ENCODE measurements at regions not wholly inside any gene's neighbourhood (a gene's known extent, or its start where the extent isn't known, plus 50 kb on each side); places are given as distances from the start of the nearest gene placed in this dataset.

GRCh38 chr13:103284466-103284865 is 218.2 kb upstream of the SLC10A2 start:
- TF ChIP-seq CTCF (IDR thresholded peaks at IDR 0.05; ENCODE audit: low read depth, low read length): no peak
- DNase-seq (ENCODE audit: low read depth in 2 of 2): peak in 1 of 2 donors; percentile 57
- no peak overlapping the region for H3K4me3 ChIP-seq (replicated peaks in 1 of 2; ENCODE audit: low read depth in 2 of 2, low read length in 2 of 2)

GRCh38 chr13:103283451-103283820 is 217.2 kb upstream of the SLC10A2 start:
- no peak for DNase-seq (ENCODE audit: low read depth in 2 of 2)
- no peak for TF ChIP-seq CTCF (IDR thresholded peaks at IDR 0.05; ENCODE audit: low read depth, low read length)
- H3K4me3 ChIP-seq (replicated peaks in 1 of 2; ENCODE audit: low read depth in 2 of 2, low read length in 2 of 2): no peak overlapping the region

- H3K4me3 ChIP-seq (replicated peaks in 1 of 2; ENCODE audit: low read depth in 2 of 2, low read length in 2 of 2): peak overlapping the region in 1 of 2 donors; percentile 31
- DNase-seq (ENCODE audit: low read depth in 2 of 2): peak; percentile 94 to 96
- TF ChIP-seq CTCF (IDR thresholded peaks at IDR 0.05; ENCODE audit: low read depth, low read length): no peak
These were observed 216.6 kb upstream of the SLC10A2 start for GRCh38 chr13:103282571-103283450.

- H3K4me3 ChIP-seq (replicated peaks in 1 of 2; ENCODE audit: low read depth in 2 of 2, low read length in 2 of 2): no peak overlapping the region
- TF ChIP-seq CTCF (IDR thresholded peaks at IDR 0.05; ENCODE audit: low read depth, low read length): no peak
- DNase-seq (ENCODE audit: low read depth in 2 of 2): peak in 1 of 2 donors; percentile 14
These were observed 211.9 kb upstream of the SLC10A2 start for GRCh38 chr13:103277959-103278694.

GRCh38 chr13:103276775-103277498 is 210.7 kb upstream of the SLC10A2 start:
- DNase-seq (ENCODE audit: low read depth in 2 of 2): no peak
- TF ChIP-seq CTCF (IDR thresholded peaks at IDR 0.05; ENCODE audit: low read depth, low read length): no peak
- no peak overlapping the region for H3K4me3 ChIP-seq (replicated peaks in 1 of 2; ENCODE audit: low read depth in 2 of 2, low read length in 2 of 2)

- DNase-seq (ENCODE audit: low read depth in 2 of 2): no peak
- no peak for TF ChIP-seq CTCF (IDR thresholded peaks at IDR 0.05; ENCODE audit: low read depth, low read length)
These were observed 209.5 kb upstream of the SLC10A2 start for GRCh38 chr13:103275722-103276121.

More at GRCh38 chr13:103275722-103276121, 209.5 kb upstream of the SLC10A2 start:
- no peak overlapping the region for H3K4me3 ChIP-seq (replicated peaks in 1 of 2; ENCODE audit: low read depth in 2 of 2, low read length in 2 of 2)
